ENCODE measurements at regions not wholly inside any gene's neighbourhood (a gene's known extent, or its start where the extent isn't known, plus 50 kb on each side); places are given as distances from the start of the nearest gene placed in this dataset.

DNA sequence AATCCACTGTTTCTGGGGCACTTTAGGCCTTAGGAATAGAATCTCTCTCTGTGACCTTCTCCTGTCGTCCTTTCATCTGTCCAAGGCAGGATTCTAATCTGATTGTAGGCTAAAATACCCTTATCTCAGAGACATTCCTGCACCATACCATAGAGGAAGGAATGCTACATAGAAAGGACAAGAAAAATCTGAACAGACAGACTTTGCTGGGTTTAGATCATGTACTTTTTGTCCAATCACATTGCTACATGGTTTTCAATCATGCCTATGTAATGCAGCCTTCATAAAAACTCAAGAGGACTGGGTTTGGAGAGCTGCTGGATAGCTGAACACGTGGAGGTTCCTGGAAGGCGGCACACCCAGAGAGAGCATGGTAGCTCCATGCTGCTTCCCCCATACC lies 378.5 kb upstream of the SEMA6D start:
- H3K4me1 Mint-ChIP-seq = no peaks in the 10 kb centered on the region
- no peaks in the 10 kb centered on the region for H3K9me3 Mint-ChIP-seq
- no peaks in the 10 kb centered on the region for H3K27me3 Mint-ChIP-seq
- H3K36me3 Mint-ChIP-seq (ENCODE audit: low read depth) = no peaks in the 10 kb centered on the region
- no peak for DNase-seq
- ATAC-seq = no peak
- H3K4me3 Mint-ChIP-seq = no peak overlapping the region
- no peak overlapping the region for H3K27ac Mint-ChIP-seq

DNA sequence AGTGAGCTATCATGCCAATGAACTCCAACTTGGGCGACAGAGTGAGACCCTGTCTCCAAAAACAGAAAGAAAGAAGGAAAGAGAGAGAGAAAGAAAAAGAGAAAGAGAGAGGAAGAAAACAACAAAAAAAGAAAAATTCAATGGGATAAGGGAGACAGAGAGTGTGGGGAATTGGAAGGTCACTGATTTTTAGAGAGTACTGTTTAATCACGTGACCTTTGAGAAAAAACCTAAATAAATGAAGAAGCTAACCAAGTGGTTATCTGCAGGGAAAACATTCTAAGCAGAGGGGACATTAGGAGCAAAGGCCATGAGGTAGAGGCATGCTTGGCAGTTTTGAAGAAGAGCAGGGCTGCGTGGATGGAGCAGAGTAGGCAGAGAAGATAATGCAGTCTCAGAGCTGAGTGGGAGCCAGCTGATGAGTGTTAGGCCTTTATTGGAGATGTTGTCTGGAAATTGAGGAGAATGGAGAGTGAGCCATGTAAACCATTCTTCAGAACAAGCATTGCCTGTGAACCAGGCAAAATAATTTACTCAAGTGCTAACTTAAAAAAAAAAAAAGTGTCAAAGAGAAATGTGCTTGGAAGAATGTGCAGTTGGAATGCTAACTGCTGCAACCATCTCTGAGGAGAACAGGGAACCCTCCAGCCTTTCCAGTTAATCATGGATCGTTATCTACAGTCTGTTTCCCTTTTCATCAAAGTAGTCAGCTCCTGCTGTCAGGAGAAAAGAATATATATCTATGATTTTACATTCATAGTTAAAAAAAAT lies 377.3 kb upstream of the SEMA6D start:
- ATAC-seq = no peak
- no peaks in the 10 kb centered on the region for H3K27me3 Mint-ChIP-seq
- H3K4me3 Mint-ChIP-seq = no peak overlapping the region
- DNase-seq = no peak
- H3K4me1 Mint-ChIP-seq = no peaks in the 10 kb centered on the region
- no peak overlapping the region for H3K27ac Mint-ChIP-seq
- no peaks in the 10 kb centered on the region for H3K36me3 Mint-ChIP-seq (ENCODE audit: low read depth)
- H3K9me3 Mint-ChIP-seq = no peaks in the 10 kb centered on the region

DNA sequence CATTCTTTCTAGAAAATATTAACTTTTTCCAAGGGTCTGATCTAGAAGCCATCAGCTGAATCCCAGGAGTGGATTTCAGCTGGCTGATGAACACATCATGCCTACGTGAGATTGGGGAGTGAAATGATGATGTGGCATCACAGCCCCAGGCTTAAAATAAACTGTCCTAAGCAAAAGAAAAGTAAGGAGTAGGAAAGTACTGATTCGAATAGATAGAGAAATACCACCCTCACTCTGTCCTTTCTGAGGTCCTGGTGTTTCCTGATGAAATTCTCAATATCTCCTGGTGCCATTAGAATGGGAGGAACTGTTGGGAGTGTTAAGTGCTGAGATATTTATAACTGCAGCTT lies 376.8 kb upstream of the SEMA6D start:
- DNase-seq = no peak
- Mint-ChIP-seq H3K36me3 (ENCODE audit: low read depth) (no peaks in the 10 kb centered on the region), H3K27ac (no peak overlapping the region), H3K27me3 (no peaks in the 10 kb centered on the region), H3K9me3 (no peaks in the 10 kb centered on the region), H3K4me1 (no peaks in the 10 kb centered on the region), H3K4me3 (no peak overlapping the region)
- ATAC-seq = no peak

DNA sequence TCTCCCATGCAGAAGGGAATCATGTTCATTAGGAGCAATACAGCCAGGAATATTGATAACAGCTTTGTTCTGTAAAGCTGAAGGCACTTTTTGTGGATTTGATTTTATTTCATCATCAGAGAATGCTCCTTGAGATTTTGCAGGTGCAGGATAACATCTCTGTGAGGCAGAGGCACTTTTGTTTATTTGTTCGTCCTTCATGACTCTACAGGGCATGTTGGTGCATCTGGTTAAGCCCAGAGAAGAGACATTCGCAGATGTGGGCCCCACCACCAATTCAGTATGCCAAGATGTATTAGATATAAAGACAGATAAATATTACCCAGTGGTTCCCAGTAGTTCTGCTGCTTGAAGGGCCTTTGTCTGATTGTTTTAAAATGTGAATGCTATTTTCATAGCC lies 368.1 kb upstream of the SEMA6D start:
- no peaks in the 10 kb centered on the region for H3K9me3 Mint-ChIP-seq
- no peak overlapping the region for H3K4me3 Mint-ChIP-seq
- ATAC-seq (no peak), DNase-seq (no peak)
- H3K4me1 Mint-ChIP-seq = no peaks in the 10 kb centered on the region
- H3K36me3 Mint-ChIP-seq (ENCODE audit: low read depth) = no peaks in the 10 kb centered on the region
- no peak overlapping the region for H3K27ac Mint-ChIP-seq
- no peaks in the 10 kb centered on the region for H3K27me3 Mint-ChIP-seq

DNA sequence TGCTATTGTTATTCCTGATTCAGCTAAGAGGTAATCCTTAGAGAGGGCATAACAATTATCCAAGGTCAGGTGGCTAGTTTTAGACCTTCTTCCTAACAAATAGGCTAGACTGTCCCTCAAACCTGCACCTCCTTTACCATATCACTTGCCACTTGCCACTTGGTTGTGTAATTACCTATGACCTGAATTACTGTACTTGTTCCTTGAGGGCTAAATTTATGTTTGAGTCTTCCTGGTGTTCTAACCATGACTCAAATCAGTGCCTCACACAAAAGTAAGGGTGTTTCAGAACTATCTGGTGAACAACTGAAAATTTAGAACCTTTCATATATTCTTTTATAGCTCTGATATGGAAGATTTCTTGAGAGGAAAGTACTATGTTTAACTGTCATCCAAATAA lies 365.8 kb upstream of the SEMA6D start:
- H3K4me3 Mint-ChIP-seq = no peak overlapping the region
- DNase-seq (no peak), ATAC-seq (no peak)
- H3K27me3 Mint-ChIP-seq = no peaks in the 10 kb centered on the region
- H3K27ac Mint-ChIP-seq = no peak overlapping the region
- no peaks in the 10 kb centered on the region for H3K36me3 Mint-ChIP-seq (ENCODE audit: low read depth)
- no peaks in the 10 kb centered on the region for H3K4me1 Mint-ChIP-seq
- no peaks in the 10 kb centered on the region for H3K9me3 Mint-ChIP-seq

DNA sequence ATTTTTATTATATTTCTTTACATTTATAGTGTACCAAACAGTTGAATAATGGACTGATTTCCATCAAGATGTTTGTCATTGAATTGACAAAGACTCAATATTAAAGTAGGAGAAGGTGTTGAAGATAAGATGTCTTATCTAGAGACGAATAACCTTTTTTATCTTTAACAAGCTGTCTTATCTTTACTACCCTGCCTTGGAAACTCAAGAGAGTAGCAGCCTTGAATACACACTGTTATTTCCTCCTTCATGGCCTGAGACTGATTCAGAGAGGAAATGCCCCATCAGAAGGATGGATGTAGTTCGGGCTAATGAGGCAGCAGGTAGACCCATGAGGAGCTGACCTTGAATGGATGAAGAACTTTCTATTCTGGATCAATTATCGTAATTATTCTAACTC lies 365.1 kb upstream of the SEMA6D start:
- ATAC-seq (no peak), DNase-seq (no peak)
- H3K4me3 Mint-ChIP-seq = no peak overlapping the region
- no peaks in the 10 kb centered on the region for H3K36me3 Mint-ChIP-seq (ENCODE audit: low read depth)
- no peaks in the 10 kb centered on the region for H3K27me3 Mint-ChIP-seq
- no peak overlapping the region for H3K27ac Mint-ChIP-seq
- no peaks in the 10 kb centered on the region for H3K4me1 Mint-ChIP-seq
- H3K9me3 Mint-ChIP-seq = no peaks in the 10 kb centered on the region

DNA sequence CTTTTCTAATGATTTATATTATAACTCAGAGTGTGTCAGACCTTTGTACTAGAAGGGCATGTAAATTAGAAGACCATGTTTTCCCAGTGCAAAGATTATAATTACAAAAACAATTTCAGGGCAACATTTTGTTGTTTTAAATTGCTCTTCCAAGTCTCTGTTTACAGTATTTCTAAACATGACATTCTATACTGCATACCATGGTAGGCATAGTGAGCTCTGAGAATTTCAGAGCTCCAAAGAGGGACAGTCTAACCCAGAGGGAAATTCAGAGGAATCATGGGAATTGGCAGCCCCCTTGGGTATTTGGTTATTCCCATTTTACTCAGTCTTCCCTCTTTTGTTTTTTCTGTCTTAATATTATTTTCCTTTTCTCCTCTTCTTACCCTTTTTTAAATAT lies 361.5 kb upstream of the SEMA6D start:
- Mint-ChIP-seq H3K27ac (no peak overlapping the region), H3K36me3 (ENCODE audit: low read depth) (no peaks in the 10 kb centered on the region), H3K4me3 (no peak overlapping the region), H3K27me3 (no peaks in the 10 kb centered on the region), H3K9me3 (no peaks in the 10 kb centered on the region), H3K4me1 (no peaks in the 10 kb centered on the region)
- DNase-seq (no peak), ATAC-seq (no peak)

DNA sequence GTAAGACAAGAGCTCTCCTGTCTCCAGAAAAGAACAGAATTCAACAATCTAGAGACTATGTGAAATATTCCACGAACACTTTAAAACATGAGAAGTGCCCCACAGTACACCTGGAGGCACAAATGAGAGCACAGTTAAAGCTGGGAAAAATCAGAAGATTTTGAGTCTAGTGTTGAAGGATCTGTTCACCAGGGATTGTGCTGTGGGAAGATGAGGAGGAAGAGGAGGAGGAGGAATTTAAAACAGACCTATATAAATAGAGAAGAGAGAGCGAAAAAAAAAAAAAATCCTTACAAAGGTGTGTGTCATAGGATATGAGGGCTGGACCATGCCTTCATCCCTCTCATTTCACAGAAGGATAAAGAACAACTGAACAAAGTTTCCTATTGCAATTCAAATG lies 361.0 kb upstream of the SEMA6D start:
- H3K27me3 Mint-ChIP-seq = no peaks in the 10 kb centered on the region
- H3K4me1 Mint-ChIP-seq = no peaks in the 10 kb centered on the region
- no peaks in the 10 kb centered on the region for H3K9me3 Mint-ChIP-seq
- H3K27ac Mint-ChIP-seq = no peak overlapping the region
- DNase-seq (no peak), ATAC-seq (no peak)
- H3K4me3 Mint-ChIP-seq = no peak overlapping the region
- no peaks in the 10 kb centered on the region for H3K36me3 Mint-ChIP-seq (ENCODE audit: low read depth)

DNA sequence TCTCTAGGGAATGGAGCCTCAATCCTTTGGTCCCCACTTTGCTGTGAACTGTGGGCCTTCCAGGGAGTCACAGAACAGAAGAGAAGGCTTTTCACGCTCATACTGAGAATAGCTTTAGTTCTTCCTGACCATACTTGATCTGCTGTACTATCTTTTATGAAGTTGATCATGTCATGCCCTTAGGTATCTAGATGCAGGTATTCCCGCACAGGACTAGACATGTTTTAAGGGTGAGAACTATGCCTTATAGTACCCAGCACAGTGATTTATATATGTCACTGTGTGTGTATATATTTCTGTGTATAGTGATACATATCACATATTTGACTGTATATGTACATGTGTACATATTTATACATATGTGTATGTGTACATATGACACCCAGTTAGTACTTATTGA lies 358.4 kb upstream of the SEMA6D start:
- Mint-ChIP-seq H3K36me3 (ENCODE audit: low read depth) (no peaks in the 10 kb centered on the region), H3K27ac (no peak overlapping the region), H3K4me1 (no peaks in the 10 kb centered on the region), H3K27me3 (no peaks in the 10 kb centered on the region), H3K9me3 (no peaks in the 10 kb centered on the region), H3K4me3 (no peak overlapping the region)
- no peak for ATAC-seq
- no peak for DNase-seq

DNA sequence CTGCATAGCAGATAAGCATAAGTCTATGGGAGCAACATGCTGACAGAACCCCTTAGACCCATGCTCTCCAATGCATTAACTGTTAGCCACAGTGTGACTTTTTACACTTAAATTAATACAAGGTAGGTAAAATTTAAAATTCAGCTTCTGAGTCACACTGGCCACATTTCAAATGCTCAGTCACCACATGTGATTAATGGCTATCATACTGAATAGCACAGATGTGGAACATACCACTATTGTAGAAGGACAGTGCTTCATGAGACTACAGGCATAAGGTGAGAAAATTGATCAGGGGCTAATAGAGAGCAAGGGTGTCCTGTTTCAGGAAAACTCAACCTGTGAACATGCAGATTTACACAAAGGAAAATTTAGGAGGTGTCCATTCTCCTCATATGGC lies 357.0 kb upstream of the SEMA6D start:
- ATAC-seq (no peak), DNase-seq (no peak)
- no peaks in the 10 kb centered on the region for H3K9me3 Mint-ChIP-seq
- H3K4me1 Mint-ChIP-seq = no peaks in the 10 kb centered on the region
- no peak overlapping the region for H3K27ac Mint-ChIP-seq
- H3K27me3 Mint-ChIP-seq = no peaks in the 10 kb centered on the region
- no peaks in the 10 kb centered on the region for H3K36me3 Mint-ChIP-seq (ENCODE audit: low read depth)
- H3K4me3 Mint-ChIP-seq = no peak overlapping the region

DNA sequence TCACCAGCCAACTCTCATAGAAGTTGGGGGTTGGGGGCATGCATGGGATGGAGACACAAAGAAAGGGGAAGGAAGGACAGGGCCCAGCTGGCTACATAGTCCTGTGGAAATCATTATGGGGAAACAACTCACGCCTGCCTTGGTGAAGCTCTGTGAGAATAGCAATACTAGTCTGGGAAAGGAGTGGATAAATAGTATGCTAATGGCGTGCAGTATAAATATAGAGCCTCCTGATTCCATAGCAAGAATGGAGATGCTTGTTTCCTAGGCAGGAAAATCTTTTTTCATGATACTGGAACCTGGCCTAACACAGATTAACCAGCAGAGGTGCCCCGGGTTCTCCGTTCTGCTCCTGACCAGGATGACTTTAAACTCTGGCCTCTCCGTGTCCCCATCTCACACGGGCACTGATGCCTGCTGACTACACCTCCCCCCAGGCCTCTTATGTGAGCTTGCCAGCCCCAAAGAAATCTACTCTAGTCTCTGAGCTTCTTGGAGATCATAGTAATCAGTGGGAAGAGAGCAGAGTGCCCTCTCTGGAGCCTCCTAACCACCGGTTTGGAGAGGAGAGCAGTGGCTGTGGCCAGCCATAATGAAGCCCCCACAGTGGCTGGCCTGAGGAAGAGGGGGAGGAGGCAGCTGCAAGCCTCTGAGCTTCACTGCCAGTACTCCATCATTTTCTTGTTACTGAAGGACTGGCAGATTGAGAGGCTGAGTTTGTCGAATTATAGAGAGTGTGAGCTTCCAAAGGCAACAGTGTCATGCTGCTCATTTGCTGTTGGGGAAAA lies 355.0 kb upstream of the SEMA6D start:
- no peak overlapping the region for H3K27ac Mint-ChIP-seq
- ATAC-seq = no peak
- H3K4me1 Mint-ChIP-seq = no peaks in the 10 kb centered on the region
- no peak for DNase-seq
- no peaks in the 10 kb centered on the region for H3K9me3 Mint-ChIP-seq
- H3K4me3 Mint-ChIP-seq = no peak overlapping the region
- no peaks in the 10 kb centered on the region for H3K27me3 Mint-ChIP-seq
- H3K36me3 Mint-ChIP-seq (ENCODE audit: low read depth) = no peaks in the 10 kb centered on the region

DNA sequence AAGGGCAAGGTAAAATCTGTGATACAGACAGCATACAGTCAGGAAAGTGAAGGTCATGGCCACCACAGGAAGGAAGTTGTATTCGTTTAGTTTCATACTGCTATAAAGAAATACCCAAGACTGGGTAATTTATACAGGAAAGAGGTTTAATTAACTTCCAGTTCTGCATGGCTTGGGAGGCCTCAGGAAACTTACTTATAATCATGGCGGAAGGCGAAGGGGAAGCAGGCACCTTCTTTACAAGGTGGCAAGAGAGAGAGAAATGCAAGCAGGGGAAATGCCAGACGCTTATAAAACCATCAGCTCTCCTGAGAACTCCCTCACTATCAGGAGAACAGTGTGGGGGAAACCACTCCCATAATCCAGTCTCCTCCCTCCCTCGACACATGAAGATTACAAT lies 353.7 kb upstream of the SEMA6D start:
- no peak for DNase-seq
- Mint-ChIP-seq H3K36me3 (ENCODE audit: low read depth) (no peaks in the 10 kb centered on the region), H3K9me3 (no peaks in the 10 kb centered on the region), H3K4me3 (no peak overlapping the region), H3K4me1 (no peaks in the 10 kb centered on the region), H3K27me3 (no peaks in the 10 kb centered on the region), H3K27ac (no peak overlapping the region)
- ATAC-seq = no peak

DNA sequence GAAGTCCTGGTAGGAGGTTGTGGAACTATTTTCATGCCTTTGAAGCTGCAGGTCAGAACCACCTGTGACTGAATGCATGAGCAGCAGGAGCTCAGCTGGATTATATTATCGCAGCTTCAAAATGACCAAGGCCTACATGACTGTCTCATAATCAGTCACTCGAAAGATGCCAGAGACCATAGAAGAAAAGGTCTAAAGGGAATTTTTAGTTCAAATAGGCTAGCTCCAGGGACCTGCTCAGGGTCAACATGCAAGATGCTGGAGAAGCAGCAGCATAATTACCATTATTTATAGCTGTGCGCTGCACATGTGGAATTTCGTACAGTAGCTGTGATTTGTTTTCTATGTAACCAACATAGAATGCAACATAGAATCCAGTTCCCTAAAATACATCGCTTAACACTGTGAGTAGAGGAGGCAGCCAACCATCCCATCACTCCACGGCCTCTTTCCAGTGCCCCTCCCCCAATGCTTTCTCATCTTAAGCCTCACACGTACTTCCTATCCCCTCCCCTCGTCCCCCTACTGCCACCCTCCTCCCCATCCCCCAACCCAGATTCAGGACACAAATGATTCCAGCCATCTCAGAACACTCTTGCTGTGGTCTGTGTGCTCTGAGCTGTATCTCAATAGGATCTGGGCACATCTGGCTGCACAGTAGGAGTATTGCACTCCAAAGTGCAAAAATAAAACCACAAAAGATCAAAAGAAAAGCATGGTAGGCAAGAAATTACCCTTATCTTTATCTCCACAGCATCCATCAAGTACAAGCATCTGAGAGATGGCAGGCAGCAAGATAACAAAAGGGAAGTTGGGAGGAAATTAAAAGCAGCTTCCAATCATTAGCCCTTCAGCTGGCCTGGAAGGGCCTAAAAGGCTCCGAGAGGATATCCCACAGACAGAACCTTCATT lies 352.8 kb upstream of the SEMA6D start:
- Mint-ChIP-seq H3K27ac (no peak overlapping the region), H3K27me3 (no peaks in the 10 kb centered on the region), H3K9me3 (no peaks in the 10 kb centered on the region), H3K4me3 (no peak overlapping the region), H3K4me1 (no peaks in the 10 kb centered on the region), H3K36me3 (ENCODE audit: low read depth) (no peaks in the 10 kb centered on the region)
- DNase-seq (no peak), ATAC-seq (no peak)

DNA sequence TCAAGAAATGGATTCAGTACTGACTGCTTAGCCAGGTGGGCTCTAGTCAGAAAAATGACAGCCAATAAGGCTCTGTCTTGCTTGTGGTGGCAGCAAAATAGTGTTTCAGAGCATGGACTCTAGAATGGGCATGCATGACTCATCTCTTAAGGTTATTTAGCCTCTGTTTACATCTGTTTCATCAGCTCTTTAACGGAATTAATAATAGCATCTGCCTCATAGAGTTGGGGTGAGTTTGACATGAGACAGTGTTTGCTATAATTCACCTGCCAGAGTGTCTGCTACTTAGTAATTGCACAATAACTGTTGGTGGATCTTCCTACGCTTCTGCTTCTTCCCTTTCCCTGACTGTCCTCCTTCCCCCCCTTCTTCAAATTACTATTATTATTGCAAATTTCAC lies 350.4 kb upstream of the SEMA6D start:
- ATAC-seq = no peak
- H3K4me1 Mint-ChIP-seq = no peaks in the 10 kb centered on the region
- DNase-seq = no peak
- no peaks in the 10 kb centered on the region for H3K27me3 Mint-ChIP-seq
- H3K36me3 Mint-ChIP-seq (ENCODE audit: low read depth) = no peaks in the 10 kb centered on the region
- H3K9me3 Mint-ChIP-seq = no peaks in the 10 kb centered on the region
- no peak overlapping the region for H3K4me3 Mint-ChIP-seq
- no peak overlapping the region for H3K27ac Mint-ChIP-seq

Measured in activated naive CD8-positive, alpha-beta T cell treated with anti-CD3 and anti-CD28 coated beads, Interleukin-2, amount 50 U/mL, for 24 hours (primary cell).